Type B pancreatic cell (in vitro differentiated cells): ENCODE measurements at regions not wholly inside any gene's neighbourhood (a gene's known extent, or its start where the extent isn't known, plus 50 kb on each side); places are given as distances from the start of the nearest gene placed in this dataset.

ENCODE experiments used
- DNase-seq: peaks from one replicate; pipeline ENCODE4 v3.0.0; 2021; ENCODE audit warnings: mixed read lengths; ENCODE audit not compliant: unreplicated experiment; ENCODE audit errors: extremely low spot score
- H3K27ac Mint-ChIP-seq: 2 replicates; pipeline ENCODE4 v1.8.0; 2021; ENCODE audit warnings: mild to moderate bottlenecking, mixed read lengths
- H3K27me3 Mint-ChIP-seq: 2 replicates; pipeline ENCODE4 v1.8.0; 2021; ENCODE audit warnings: mixed read lengths
- H3K36me3 Mint-ChIP-seq: 2 replicates; pipeline ENCODE4 v1.8.0; 2021; ENCODE audit warnings: mixed read lengths
- H3K4me1 Mint-ChIP-seq: one replicate; pipeline ENCODE4 v1.8.0; 2021; ENCODE audit warnings: mixed read lengths; ENCODE audit not compliant: unreplicated experiment
- H3K4me3 Mint-ChIP-seq: 2 replicates; pipeline ENCODE4 v1.8.0; 2021; ENCODE audit warnings: mild to moderate bottlenecking, mixed read lengths
- H3K9me3 Mint-ChIP-seq: 2 replicates; pipeline ENCODE4 v1.8.0; 2021; ENCODE audit warnings: mixed read lengths
- CTCF ChIP-seq: fragments of 200-600 bp; sonication (generic); conservative IDR thresholded peaks from 2 replicates; pipeline ENCODE4 v1.5.0; 2021; ENCODE audit warnings: antibody characterized with exemption, mild to moderate bottlenecking

- Mint-ChIP-seq H3K4me3 (no peak overlapping the region), H3K4me1 (no peaks in the 10 kb centered on the region), H3K27me3 (no peaks in the 10 kb centered on the region), H3K9me3 (no peaks in the 10 kb centered on the region), H3K27ac (no peak overlapping the region), H3K36me3 (peaks cover 7% of the 10 kb centered on the region)
- no peak for TF ChIP-seq CTCF
- no peak for DNase-seq
Observed at GRCh38 chr12:13609894-13610679, 371.3 kb downstream of the GRIN2B start.

DNA sequence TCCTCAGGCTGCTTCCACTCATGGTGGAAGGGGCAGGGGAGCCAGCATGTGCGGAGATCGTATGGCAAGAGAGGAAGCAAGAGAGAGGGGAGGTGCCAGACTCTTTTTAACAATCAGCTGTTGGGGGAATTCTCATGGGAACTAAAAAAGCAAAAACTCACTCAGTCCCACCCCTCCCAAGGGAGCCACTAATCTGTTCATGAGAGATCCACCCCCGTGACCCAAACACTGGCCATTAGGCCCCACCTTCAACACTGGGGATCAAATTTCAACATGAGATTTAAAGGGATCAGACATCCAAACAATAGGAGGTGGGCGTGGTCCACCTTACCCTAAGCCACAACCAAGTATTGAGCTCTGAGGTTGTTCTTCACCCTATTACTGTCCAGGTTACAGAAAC is 375.1 kb downstream of the GRIN2B start:
- Mint-ChIP-seq H3K4me1 (no peaks in the 10 kb centered on the region), H3K27ac (no peak overlapping the region), H3K27me3 (peaks cover 2% of the 10 kb centered on the region), H3K36me3 (peaks cover 9% of the 10 kb centered on the region), H3K9me3 (no peaks in the 10 kb centered on the region), H3K4me3 (no peak overlapping the region)
- no peak for TF ChIP-seq CTCF
- DNase-seq = no peak

DNA sequence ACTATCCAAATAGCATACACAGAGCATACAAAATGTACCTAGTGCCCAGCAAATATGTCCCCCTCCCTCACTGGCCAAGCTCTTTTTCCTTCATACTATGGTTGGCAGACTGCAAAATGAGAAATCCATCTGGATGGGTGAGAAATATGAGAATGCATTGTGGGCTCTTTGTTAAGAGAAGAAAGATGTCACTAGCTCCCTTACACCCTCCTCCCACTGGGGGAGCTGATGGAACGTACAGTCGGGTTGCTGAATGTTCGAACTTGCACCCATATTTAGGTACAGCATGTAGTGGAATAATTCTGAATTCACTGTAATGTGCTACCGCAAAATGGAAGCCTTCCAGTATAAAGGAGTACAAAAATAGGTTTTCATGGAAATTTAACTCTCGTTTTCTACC is 377.4 kb downstream of the GRIN2B start:
- TF ChIP-seq CTCF = no peak
- Mint-ChIP-seq H3K27me3 (peaks cover 12% of the 10 kb centered on the region), H3K4me3 (no peak overlapping the region), H3K4me1 (no peaks in the 10 kb centered on the region), H3K27ac (no peak overlapping the region), H3K9me3 (no peaks in the 10 kb centered on the region), H3K36me3 (peaks cover 10% of the 10 kb centered on the region)
- DNase-seq = no peak

- Mint-ChIP-seq H3K9me3 (no peaks in the 10 kb centered on the region), H3K4me1 (no peaks in the 10 kb centered on the region), H3K27me3 (peaks cover 15% of the 10 kb centered on the region), H3K4me3 (no peak overlapping the region), H3K36me3 (peaks cover 7% of the 10 kb centered on the region), H3K27ac (no peak overlapping the region)
- no peak for DNase-seq
- no peak for TF ChIP-seq CTCF
Observed at GRCh38 chr12:13602172-13602571, 379.2 kb downstream of the GRIN2B start.

- no peak for TF ChIP-seq CTCF
- Mint-ChIP-seq H3K9me3 (no peaks in the 10 kb centered on the region), H3K36me3 (peaks cover 4% of the 10 kb centered on the region), H3K4me1 (no peaks in the 10 kb centered on the region), H3K27ac (no peak overlapping the region), H3K27me3 (peaks cover 27% of the 10 kb centered on the region), H3K4me3 (no peak overlapping the region)
- no peak for DNase-seq
Observed at GRCh38 chr12:13599176-13599575, 382.2 kb downstream of the GRIN2B start.

- H3K9me3 Mint-ChIP-seq = no peaks in the 10 kb centered on the region
- H3K4me1 Mint-ChIP-seq = no peaks in the 10 kb centered on the region
- TF ChIP-seq CTCF = no peak
- no peak overlapping the region for H3K27ac Mint-ChIP-seq
- no peak for DNase-seq
- peaks cover 28% of the 10 kb centered on the region for H3K27me3 Mint-ChIP-seq
- H3K4me3 Mint-ChIP-seq = no peak overlapping the region
- H3K36me3 Mint-ChIP-seq = peaks cover 4% of the 10 kb centered on the region
Observed at GRCh38 chr12:13597837-13598236, 383.6 kb downstream of the GRIN2B start.
